ENCODE measurements at regions not wholly inside any gene's neighbourhood (a gene's known extent, or its start where the extent isn't known, plus 50 kb on each side); places are given as distances from the start of the nearest gene placed in this dataset.

DNA sequence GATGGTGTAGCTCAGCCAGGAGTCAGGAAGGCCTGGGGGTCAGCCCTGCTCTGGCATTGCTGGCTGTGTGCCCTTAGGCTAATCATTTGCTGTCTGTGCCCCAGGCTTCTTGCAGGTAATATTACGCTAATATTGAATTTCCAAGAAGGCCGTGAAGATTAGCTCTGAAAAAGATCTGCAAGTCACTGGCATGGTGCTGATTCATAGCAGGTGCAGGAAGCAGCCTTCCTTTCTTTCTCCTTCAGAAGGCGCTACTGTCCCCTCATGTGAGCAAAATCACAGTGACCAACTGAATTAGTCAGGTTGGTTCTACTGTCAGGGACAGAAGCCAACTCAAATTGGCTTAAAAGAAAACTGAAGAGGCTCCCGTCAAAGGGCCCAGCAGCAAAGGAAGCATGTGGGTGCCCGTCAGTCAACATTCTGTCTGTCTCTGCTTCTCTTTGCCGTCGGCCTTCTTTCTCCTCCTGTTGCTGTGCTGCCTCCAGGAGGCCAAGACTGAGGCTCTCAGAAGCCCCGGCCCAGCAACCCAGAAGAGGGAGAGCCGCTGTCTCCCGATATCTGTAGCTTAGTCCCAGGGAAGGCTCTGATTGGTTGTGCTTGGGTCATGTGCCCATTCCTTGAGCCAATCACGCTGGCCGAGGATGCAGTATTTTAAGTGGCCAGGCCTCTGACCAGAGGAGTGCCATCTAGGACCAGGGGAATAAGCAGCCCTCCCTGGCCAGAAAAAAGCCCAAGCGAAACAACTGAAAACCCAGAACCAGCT, 67.8 kb upstream of the NEURL1B start (continued):
- TF ChIP-seq, protein P1, sequence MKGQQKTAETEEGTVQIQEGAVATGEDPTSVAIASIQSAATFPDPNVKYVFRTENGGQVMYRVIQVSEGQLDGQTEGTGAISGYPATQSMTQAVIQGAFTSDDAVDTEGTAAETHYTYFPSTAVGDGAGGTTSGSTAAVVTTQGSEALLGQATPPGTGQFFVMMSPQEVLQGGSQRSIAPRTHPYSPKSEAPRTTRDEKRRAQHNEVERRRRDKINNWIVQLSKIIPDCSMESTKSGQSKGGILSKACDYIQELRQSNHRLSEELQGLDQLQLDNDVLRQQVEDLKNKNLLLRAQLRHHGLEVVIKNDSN (CRISPR knock-in tag; IDR thresholded peaks at IDR 0.05) = peak; percentile 83
- TF ChIP-seq, protein P2, sequence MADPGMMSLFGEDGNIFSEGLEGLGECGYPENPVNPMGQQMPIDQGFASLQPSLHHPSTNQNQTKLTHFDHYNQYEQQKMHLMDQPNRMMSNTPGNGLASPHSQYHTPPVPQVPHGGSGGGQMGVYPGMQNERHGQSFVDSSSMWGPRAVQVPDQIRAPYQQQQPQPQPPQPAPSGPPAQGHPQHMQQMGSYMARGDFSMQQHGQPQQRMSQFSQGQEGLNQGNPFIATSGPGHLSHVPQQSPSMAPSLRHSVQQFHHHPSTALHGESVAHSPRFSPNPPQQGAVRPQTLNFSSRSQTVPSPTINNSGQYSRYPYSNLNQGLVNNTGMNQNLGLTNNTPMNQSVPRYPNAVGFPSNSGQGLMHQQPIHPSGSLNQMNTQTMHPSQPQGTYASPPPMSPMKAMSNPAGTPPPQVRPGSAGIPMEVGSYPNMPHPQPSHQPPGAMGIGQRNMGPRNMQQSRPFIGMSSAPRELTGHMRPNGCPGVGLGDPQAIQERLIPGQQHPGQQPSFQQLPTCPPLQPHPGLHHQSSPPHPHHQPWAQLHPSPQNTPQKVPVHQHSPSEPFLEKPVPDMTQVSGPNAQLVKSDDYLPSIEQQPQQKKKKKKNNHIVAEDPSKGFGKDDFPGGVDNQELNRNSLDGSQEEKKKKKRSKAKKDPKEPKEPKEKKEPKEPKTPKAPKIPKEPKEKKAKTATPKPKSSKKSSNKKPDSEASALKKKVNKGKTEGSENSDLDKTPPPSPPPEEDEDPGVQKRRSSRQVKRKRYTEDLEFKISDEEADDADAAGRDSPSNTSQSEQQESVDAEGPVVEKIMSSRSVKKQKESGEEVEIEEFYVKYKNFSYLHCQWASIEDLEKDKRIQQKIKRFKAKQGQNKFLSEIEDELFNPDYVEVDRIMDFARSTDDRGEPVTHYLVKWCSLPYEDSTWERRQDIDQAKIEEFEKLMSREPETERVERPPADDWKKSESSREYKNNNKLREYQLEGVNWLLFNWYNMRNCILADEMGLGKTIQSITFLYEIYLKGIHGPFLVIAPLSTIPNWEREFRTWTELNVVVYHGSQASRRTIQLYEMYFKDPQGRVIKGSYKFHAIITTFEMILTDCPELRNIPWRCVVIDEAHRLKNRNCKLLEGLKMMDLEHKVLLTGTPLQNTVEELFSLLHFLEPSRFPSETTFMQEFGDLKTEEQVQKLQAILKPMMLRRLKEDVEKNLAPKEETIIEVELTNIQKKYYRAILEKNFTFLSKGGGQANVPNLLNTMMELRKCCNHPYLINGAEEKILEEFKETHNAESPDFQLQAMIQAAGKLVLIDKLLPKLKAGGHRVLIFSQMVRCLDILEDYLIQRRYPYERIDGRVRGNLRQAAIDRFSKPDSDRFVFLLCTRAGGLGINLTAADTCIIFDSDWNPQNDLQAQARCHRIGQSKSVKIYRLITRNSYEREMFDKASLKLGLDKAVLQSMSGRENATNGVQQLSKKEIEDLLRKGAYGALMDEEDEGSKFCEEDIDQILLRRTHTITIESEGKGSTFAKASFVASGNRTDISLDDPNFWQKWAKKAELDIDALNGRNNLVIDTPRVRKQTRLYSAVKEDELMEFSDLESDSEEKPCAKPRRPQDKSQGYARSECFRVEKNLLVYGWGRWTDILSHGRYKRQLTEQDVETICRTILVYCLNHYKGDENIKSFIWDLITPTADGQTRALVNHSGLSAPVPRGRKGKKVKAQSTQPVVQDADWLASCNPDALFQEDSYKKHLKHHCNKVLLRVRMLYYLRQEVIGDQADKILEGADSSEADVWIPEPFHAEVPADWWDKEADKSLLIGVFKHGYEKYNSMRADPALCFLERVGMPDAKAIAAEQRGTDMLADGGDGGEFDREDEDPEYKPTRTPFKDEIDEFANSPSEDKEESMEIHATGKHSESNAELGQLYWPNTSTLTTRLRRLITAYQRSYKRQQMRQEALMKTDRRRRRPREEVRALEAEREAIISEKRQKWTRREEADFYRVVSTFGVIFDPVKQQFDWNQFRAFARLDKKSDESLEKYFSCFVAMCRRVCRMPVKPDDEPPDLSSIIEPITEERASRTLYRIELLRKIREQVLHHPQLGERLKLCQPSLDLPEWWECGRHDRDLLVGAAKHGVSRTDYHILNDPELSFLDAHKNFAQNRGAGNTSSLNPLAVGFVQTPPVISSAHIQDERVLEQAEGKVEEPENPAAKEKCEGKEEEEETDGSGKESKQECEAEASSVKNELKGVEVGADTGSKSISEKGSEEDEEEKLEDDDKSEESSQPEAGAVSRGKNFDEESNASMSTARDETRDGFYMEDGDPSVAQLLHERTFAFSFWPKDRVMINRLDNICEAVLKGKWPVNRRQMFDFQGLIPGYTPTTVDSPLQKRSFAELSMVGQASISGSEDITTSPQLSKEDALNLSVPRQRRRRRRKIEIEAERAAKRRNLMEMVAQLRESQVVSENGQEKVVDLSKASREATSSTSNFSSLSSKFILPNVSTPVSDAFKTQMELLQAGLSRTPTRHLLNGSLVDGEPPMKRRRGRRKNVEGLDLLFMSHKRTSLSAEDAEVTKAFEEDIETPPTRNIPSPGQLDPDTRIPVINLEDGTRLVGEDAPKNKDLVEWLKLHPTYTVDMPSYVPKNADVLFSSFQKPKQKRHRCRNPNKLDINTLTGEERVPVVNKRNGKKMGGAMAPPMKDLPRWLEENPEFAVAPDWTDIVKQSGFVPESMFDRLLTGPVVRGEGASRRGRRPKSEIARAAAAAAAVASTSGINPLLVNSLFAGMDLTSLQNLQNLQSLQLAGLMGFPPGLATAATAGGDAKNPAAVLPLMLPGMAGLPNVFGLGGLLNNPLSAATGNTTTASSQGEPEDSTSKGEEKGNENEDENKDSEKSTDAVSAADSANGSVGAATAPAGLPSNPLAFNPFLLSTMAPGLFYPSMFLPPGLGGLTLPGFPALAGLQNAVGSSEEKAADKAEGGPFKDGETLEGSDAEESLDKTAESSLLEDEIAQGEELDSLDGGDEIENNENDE (IDR thresholded peaks at IDR 0.05; ENCODE audit: low read depth, low read length) = no peak
- no peak for TF ChIP-seq ZNF224 (CRISPR knock-in tag; IDR thresholded peaks at IDR 0.05)
- no peak for TF ChIP-seq ZNF384 (IDR thresholded peaks at IDR 0.05; ENCODE audit: low read depth, low read length)
- TF ChIP-seq NFIC (IDR thresholded peaks at IDR 0.05) = no peak
- no peak for TF ChIP-seq MIER1 (IDR thresholded peaks at IDR 0.05; ENCODE audit: low read depth)
- no peak for TF ChIP-seq SIX5 (IDR thresholded peaks at IDR 0.05; ENCODE audit: borderline replicate concordance in 1 of 2, insufficient read depth in 1 of 2, low read depth in 1 of 2, low read length in 2 of 2)
